Neural cell (in vitro differentiated cells): ENCODE measurements at regions not wholly inside any gene's neighbourhood (a gene's known extent, or its start where the extent isn't known, plus 50 kb on each side); places are given as distances from the start of the nearest gene placed in this dataset.

ENCODE experiments used
- EZH2 ChIP-seq: fragments of 200-600, 300-800 bp; shearing (Covaris generic), sonication (generic); IDR thresholded peaks from 2 replicates; pipeline ENCODE4 v1.6.1; 2014; ENCODE audit warnings: antibody characterized with exemption, low read length, borderline replicate concordance, mild to moderate bottlenecking; ENCODE audit not compliant: insufficient read depth, poor library complexity, severe bottlenecking
- POLR2AphosphoS5 ChIP-seq: IDR thresholded peaks from 2 replicates; pipeline ENCODE4 v1.6.1; 2012
- TAF1 ChIP-seq: IDR thresholded peaks from 2 replicates; pipeline ENCODE4 v1.6.1; 2012; ENCODE audit warnings: low read depth
- TF ChIP-seq, protein P1 (sequence below): IDR thresholded peaks from 2 replicates; pipeline ENCODE4 v1.6.1; 2012; ENCODE audit warnings: borderline replicate concordance
- TF ChIP-seq, protein P2 (sequence below): fragments of 450-650 bp; IDR thresholded peaks from 2 replicates; pipeline ENCODE4 v1.5.1; 2014; ENCODE audit warnings: antibody characterized with exemption, mild to moderate bottlenecking, moderate library complexity; ENCODE audit not compliant: poor library complexity, severe bottlenecking

DNA sequence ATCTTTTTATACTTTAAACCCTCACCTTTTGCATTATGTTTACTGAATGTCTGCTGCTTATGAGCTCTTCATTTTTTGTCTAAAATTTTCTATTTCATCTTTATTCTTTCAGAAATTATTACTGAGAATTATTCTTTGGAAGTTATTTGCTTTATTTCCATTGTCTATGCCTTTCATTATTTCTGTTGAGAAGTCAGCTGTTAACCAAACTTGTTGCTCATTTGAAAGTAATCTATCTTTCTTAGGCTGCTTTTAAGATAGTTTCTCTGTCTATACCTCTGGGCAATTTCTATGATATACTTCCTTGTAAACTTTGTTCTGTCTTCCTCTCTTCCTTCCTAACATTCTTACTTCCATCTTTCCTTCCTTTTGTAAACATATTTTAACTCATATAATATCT is 1165.9 kb upstream of the CELF2 start:
- TF ChIP-seq POLR2AphosphoS5 (no peak), EZH2 (no peak), TAF1 (no peak)
- TF ChIP-seq, protein P1, sequence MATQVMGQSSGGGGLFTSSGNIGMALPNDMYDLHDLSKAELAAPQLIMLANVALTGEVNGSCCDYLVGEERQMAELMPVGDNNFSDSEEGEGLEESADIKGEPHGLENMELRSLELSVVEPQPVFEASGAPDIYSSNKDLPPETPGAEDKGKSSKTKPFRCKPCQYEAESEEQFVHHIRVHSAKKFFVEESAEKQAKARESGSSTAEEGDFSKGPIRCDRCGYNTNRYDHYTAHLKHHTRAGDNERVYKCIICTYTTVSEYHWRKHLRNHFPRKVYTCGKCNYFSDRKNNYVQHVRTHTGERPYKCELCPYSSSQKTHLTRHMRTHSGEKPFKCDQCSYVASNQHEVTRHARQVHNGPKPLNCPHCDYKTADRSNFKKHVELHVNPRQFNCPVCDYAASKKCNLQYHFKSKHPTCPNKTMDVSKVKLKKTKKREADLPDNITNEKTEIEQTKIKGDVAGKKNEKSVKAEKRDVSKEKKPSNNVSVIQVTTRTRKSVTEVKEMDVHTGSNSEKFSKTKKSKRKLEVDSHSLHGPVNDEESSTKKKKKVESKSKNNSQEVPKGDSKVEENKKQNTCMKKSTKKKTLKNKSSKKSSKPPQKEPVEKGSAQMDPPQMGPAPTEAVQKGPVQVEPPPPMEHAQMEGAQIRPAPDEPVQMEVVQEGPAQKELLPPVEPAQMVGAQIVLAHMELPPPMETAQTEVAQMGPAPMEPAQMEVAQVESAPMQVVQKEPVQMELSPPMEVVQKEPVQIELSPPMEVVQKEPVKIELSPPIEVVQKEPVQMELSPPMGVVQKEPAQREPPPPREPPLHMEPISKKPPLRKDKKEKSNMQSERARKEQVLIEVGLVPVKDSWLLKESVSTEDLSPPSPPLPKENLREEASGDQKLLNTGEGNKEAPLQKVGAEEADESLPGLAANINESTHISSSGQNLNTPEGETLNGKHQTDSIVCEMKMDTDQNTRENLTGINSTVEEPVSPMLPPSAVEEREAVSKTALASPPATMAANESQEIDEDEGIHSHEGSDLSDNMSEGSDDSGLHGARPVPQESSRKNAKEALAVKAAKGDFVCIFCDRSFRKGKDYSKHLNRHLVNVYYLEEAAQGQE = no peak
- TF ChIP-seq, protein P2, sequence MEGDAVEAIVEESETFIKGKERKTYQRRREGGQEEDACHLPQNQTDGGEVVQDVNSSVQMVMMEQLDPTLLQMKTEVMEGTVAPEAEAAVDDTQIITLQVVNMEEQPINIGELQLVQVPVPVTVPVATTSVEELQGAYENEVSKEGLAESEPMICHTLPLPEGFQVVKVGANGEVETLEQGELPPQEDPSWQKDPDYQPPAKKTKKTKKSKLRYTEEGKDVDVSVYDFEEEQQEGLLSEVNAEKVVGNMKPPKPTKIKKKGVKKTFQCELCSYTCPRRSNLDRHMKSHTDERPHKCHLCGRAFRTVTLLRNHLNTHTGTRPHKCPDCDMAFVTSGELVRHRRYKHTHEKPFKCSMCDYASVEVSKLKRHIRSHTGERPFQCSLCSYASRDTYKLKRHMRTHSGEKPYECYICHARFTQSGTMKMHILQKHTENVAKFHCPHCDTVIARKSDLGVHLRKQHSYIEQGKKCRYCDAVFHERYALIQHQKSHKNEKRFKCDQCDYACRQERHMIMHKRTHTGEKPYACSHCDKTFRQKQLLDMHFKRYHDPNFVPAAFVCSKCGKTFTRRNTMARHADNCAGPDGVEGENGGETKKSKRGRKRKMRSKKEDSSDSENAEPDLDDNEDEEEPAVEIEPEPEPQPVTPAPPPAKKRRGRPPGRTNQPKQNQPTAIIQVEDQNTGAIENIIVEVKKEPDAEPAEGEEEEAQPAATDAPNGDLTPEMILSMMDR = no peak
